ENCODE measurements at regions not wholly inside any gene's neighbourhood (a gene's known extent, or its start where the extent isn't known, plus 50 kb on each side); places are given as distances from the start of the nearest gene placed in this dataset.

DNA sequence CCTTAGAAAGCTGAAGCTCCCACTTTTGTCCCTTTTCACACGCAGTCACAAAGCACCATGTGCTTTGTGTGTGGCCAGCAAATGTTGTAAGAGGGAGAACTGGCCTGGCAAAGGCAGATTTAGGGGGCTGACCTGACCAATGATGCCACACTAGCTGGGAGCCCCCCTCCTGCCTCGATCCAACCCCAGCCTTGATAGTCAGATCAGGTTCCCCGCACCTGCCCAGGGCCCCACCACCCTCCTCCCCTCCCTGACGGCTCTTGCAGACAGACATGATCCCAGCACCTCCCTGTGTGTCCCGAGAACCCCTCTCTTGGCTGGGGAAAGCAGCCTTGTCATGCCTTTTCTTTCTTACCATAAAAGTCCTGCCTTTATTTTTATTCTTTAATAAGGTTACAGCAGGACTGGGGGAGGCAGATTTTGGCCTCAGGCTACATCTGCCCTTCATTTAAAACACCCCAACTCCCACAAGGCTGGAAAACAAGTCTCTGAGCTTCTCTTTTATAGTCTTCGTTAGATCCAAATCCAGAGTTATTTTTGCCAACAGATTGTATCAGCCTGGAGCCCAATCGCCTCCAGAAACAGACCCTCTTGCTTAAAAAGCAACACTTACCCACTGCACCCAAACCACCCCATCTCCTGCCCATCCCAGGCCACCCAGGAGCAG lies 201.8 kb upstream of the CDH5 start:
- TF ChIP-seq FOXM1 (IDR thresholded peaks at IDR 0.05; ENCODE audit: borderline replicate concordance) (no peak), SP1 (IDR thresholded peaks at IDR 0.05) (no peak), TARDBP (IDR thresholded peaks at IDR 0.05) (no peak), ARNT (IDR thresholded peaks at IDR 0.05) (no peak), FOXK2 (IDR thresholded peaks at IDR 0.05) (no peak), ZNF384 (IDR thresholded peaks at IDR 0.05) (no peak), NFRKB (IDR thresholded peaks at IDR 0.05) (no peak)
- TF ChIP-seq, protein P1, sequence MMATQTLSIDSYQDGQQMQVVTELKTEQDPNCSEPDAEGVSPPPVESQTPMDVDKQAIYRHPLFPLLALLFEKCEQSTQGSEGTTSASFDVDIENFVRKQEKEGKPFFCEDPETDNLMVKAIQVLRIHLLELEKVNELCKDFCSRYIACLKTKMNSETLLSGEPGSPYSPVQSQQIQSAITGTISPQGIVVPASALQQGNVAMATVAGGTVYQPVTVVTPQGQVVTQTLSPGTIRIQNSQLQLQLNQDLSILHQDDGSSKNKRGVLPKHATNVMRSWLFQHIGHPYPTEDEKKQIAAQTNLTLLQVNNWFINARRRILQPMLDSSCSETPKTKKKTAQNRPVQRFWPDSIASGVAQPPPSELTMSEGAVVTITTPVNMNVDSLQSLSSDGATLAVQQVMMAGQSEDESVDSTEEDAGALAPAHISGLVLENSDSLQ (IDR thresholded peaks at IDR 0.05), result no peak

All from HEK293T (cell line).